H1 (cell line): ENCODE measurements at regions not wholly inside any gene's neighbourhood (a gene's known extent, or its start where the extent isn't known, plus 50 kb on each side); places are given as distances from the start of the nearest gene placed in this dataset.

Source experiments
- CTCF ChIA-PET: fragments of 300-600 bp; sonication (Branson Sonifier 250); formaldehyde crosslinking; loops from one replicate; lab custom pipeline; 2021; ENCODE audit not compliant: partially characterized antibody; lab: Charles Lee
- POLR2A ChIA-PET: fragments of 300-600 bp; sonication (Branson Sonifier 250); formaldehyde crosslinking; loops from one replicate; lab custom pipeline; 2021; ENCODE audit warnings: inconsistent platforms; ENCODE audit not compliant: partially characterized antibody; lab: Charles Lee
- DNase-seq, 2 experiments: peaks; one replicate each; pipeline versions ENCODE4 v3.0.0 to v3.0.0-alpha.2; 2010 to 2022; ENCODE audit warnings: low spot score in 2 of 2, low read depth in 1 of 2, mixed read lengths in 1 of 2
- FAIRE-seq: peaks from 2 replicates; lab custom pipeline; 2011; peaks lifted over from hg19 to GRCh38; lab: Jason Lieb, UNC
- H2AFZ ChIP-seq: 2 replicates; pipeline ENCODE4 v1.8.1; 2012; ENCODE audit warnings: low read length, inconsistent platforms
- H2AK5ac ChIP-seq: 2 replicates; pipeline ENCODE4 v1.6.1; 2013; ENCODE audit warnings: low read depth, low read length
- H2BK120ac ChIP-seq: replicated peaks from 2 replicates; pipeline ENCODE3; 2013; ENCODE audit warnings: low read depth, low read length, inconsistent platforms
- H2BK12ac ChIP-seq: 2 replicates; pipeline ENCODE4 v1.6.1; 2013; ENCODE audit warnings: low read depth, low read length
- H2BK15ac ChIP-seq: 2 replicates; pipeline ENCODE4 v1.6.1; 2013; ENCODE audit warnings: low read length
- H2BK20ac ChIP-seq: 2 replicates; pipeline ENCODE4 v1.6.1; 2013; ENCODE audit warnings: low read length
- H2BK5ac ChIP-seq: 2 replicates; pipeline ENCODE4 v1.6.1; 2013; ENCODE audit warnings: low read depth, low read length
- H3K14ac ChIP-seq: 2 replicates; pipeline ENCODE4 v1.6.1; 2013; ENCODE audit warnings: inconsistent platforms; ENCODE audit not compliant: insufficient read length
- H3K18ac ChIP-seq: 2 replicates; pipeline ENCODE4 v1.6.1; 2013; ENCODE audit warnings: low read length; ENCODE audit errors: extremely low read depth
- H3K23ac ChIP-seq: 2 replicates; pipeline ENCODE4 v1.6.1; 2013; ENCODE audit warnings: inconsistent platforms; ENCODE audit not compliant: insufficient read length
- H3K23me2 ChIP-seq: 2 replicates; pipeline ENCODE4 v1.6.1; 2013; ENCODE audit warnings: low read depth, low read length
- H3K27ac ChIP-seq: 2 replicates; pipeline ENCODE4 v1.6.1; 2011; ENCODE audit warnings: low read depth, low read length, inconsistent platforms
- H3K27me3 ChIP-seq, 4 experiments: replicated peaks in 1 of 4; 1 replicate in 1 of 4; 2 replicates in 3 of 4; pipeline versions ENCODE4 v1.6.1 to v1.8.1; 2011 to 2013; ENCODE audit warnings: low read length in 3 of 4, mild to moderate bottlenecking in 3 of 4, inconsistent platforms in 2 of 4, mixed read lengths in 2 of 4, moderate library complexity in 1 of 4; ENCODE audit not compliant: control insufficient read depth in 3 of 4, insufficient read depth in 3 of 4; ENCODE audit errors: extremely low read depth in 1 of 4
- H3K36me3 ChIP-seq, 4 experiments: 2 replicates each; pipeline versions ENCODE4 v1.6.1 to v1.8.1; 2011 to 2013; ENCODE audit warnings: mild to moderate bottlenecking in 4 of 4, low read length in 3 of 4, moderate library complexity in 2 of 4, control low read depth in 1 of 4, inconsistent platforms in 1 of 4; ENCODE audit not compliant: insufficient read depth in 4 of 4, control insufficient read depth in 2 of 4
- H3K4ac ChIP-seq: replicated peaks from 2 replicates; pipeline ENCODE3; 2013; ENCODE audit warnings: low read length, low read depth, mixed read lengths, inconsistent platforms; ENCODE audit not compliant: insufficient read length
- H3K4me1 ChIP-seq, 4 experiments: replicated peaks in 1 of 4; 1 replicate in 1 of 4; 2 replicates in 3 of 4; pipeline versions ENCODE4 v1.6.1 to v1.8.1; 2011 to 2013; ENCODE audit warnings: low read length in 3 of 4, inconsistent platforms in 2 of 4, mixed read lengths in 1 of 4; ENCODE audit not compliant: insufficient read depth in 4 of 4, control insufficient read depth in 3 of 4
- H3K4me2 ChIP-seq, 2 experiments: 2 replicates each; pipeline versions ENCODE4 v1.6.1 to v1.8.1; 2011 to 2013; ENCODE audit warnings: low read depth in 2 of 2, low read length in 2 of 2, control low read depth in 1 of 2, inconsistent platforms in 1 of 2, mild to moderate bottlenecking in 1 of 2; ENCODE audit not compliant: insufficient read depth in 1 of 2
- H3K4me3 ChIP-seq, 4 experiments: fragments of 200-600, 300-600 bp in 1 of 4; sonication (generic), shearing (Covaris generic), sonication (Bioruptor Twin) in 1 of 4; 2 replicates each; pipeline versions ENCODE4 v1.5.1 to v1.8.1; 2011 to 2016; ENCODE audit warnings: low read length in 4 of 4, low read depth in 3 of 4, control low read depth in 2 of 4, inconsistent platforms in 2 of 4, mild to moderate bottlenecking in 2 of 4, mixed read lengths in 1 of 4, moderate library complexity in 1 of 4; ENCODE audit not compliant: insufficient read depth in 2 of 4; ENCODE audit errors: extremely low read depth in 1 of 4
- H3K56ac ChIP-seq: replicated peaks from 2 replicates; pipeline ENCODE3; 2013; ENCODE audit warnings: low read depth, mild to moderate bottlenecking, mixed read lengths, low read length, inconsistent platforms; ENCODE audit not compliant: insufficient read length
- H3K79me1 ChIP-seq: 2 replicates; pipeline ENCODE4 v1.6.1; 2013; ENCODE audit warnings: low read depth, low read length, control low read depth
- H3K79me2 ChIP-seq, 2 experiments: 2 replicates each; pipeline versions ENCODE4 v1.6.1 to v1.8.1; 2012 to 2013; ENCODE audit warnings: low read length in 2 of 2, mild to moderate bottlenecking in 2 of 2, inconsistent platforms in 1 of 2; ENCODE audit not compliant: insufficient read depth in 2 of 2, control insufficient read depth in 1 of 2
- H3K9ac ChIP-seq, 4 experiments: replicated peaks in 1 of 4; 1 replicate in 1 of 4; 2 replicates in 3 of 4; pipeline versions ENCODE4 v1.6.1 to v1.8.1; 2011 to 2013; ENCODE audit warnings: low read depth in 3 of 4, low read length in 3 of 4, control low read depth in 2 of 4, mild to moderate bottlenecking in 2 of 4, moderate library complexity in 2 of 4, inconsistent platforms in 1 of 4; ENCODE audit errors: extremely low read depth in 1 of 4
- H3K9me3 ChIP-seq, 2 experiments: 2 replicates each; pipeline versions ENCODE4 v1.6.1 to v1.8.1; 2012 to 2013; ENCODE audit warnings: mild to moderate bottlenecking in 2 of 2, moderate library complexity in 2 of 2, control low read depth in 1 of 2, inconsistent platforms in 1 of 2, low read depth in 1 of 2, low read length in 1 of 2, mixed read lengths in 1 of 2; ENCODE audit not compliant: insufficient read depth in 2 of 2
- H4K20me1 ChIP-seq, 2 experiments: replicated peaks in 1 of 2; 2 replicates each; pipeline versions ENCODE3 to v1.8.1; 2011 to 2013; ENCODE audit warnings: inconsistent platforms in 2 of 2, low read length in 2 of 2, mild to moderate bottlenecking in 1 of 2; ENCODE audit not compliant: insufficient read depth in 2 of 2, control insufficient read depth in 1 of 2
- H4K5ac ChIP-seq: 2 replicates; pipeline ENCODE4 v1.6.1; 2013; ENCODE audit warnings: low read length, low read depth, mixed read lengths, inconsistent platforms; ENCODE audit not compliant: insufficient read length
- H4K8ac ChIP-seq: 2 replicates; pipeline ENCODE4 v1.8.0; 2013; ENCODE audit warnings: mild to moderate bottlenecking, moderate library complexity, low read length, inconsistent platforms; ENCODE audit not compliant: insufficient read depth; ENCODE audit errors: extremely low read depth
- H4K91ac ChIP-seq: replicated peaks from 2 replicates; pipeline ENCODE3; 2013; ENCODE audit warnings: low read length, mixed read lengths, inconsistent platforms; ENCODE audit not compliant: insufficient read length
- BACH1 ChIP-seq: IDR thresholded peaks from 2 replicates; pipeline ENCODE4 v1.6.1; 2012; ENCODE audit warnings: low read length, improper control_type of control experiment
- CBX8 ChIP-seq: fragments of 300-800, 300-1000 bp; sonication (generic); IDR thresholded peaks from 2 replicates; pipeline ENCODE4 v1.7.1; 2016; ENCODE audit warnings: low read depth, low read length, borderline replicate concordance
- FOSL1 ChIP-seq: IDR thresholded peaks from 2 replicates; pipeline ENCODE4 v1.6.1; 2011; ENCODE audit warnings: mild to moderate bottlenecking, low read depth, low read length, moderate library complexity; ENCODE audit not compliant: insufficient read depth
- SRF ChIP-seq: IDR thresholded peaks from 2 replicates; pipeline ENCODE4 v1.6.1; 2011; ENCODE audit warnings: mild to moderate bottlenecking, low read depth, low read length, moderate library complexity
- ZNF274 ChIP-seq: IDR thresholded peaks from 2 replicates; pipeline ENCODE4 v1.7.0; 2012; ENCODE audit warnings: low read length, borderline replicate concordance; ENCODE audit errors: extremely low read depth
- WGBS, 2 experiments: shearing (Covaris generic) in 1 of 2; methylation state at CpG; one replicate each; pipeline versions ENCODE4 v1.1.6 to v1.1.7; 2013 to 2015; ENCODE audit warnings: low lambda C conversion rate in 2 of 2, mixed read lengths in 2 of 2, inconsistent platforms in 1 of 2, low coverage in 1 of 2, missing lambda C conversion rate in 1 of 2; ENCODE audit not compliant: insufficient replicate concordance in 2 of 2, insufficient coverage in 1 of 2, insufficient read length in 1 of 2; ENCODE audit errors: extremely low coverage in 1 of 2, missing lambda C conversion rate in 1 of 2; 5-methylcytosine and 5-hydroxymethylcytosine counted together

GRCh38 chr3:127115691-127116351 lies 77.1 kb upstream of the PRR23E start:
- whole genome bisulfite sequencing, 2 experiments: 87% methylated on average over 3 of the region's 3 CpGs; no CpG with 5 or more reads in 1 of the 2 experiments
- no peaks in the 10 kb centered on the region for H3K36me3 ChIP-seq
- FAIRE-seq: no peak
- TF ChIP-seq ZNF274: no peak
- TF ChIP-seq CBX8: no peak
- TF ChIP-seq BACH1: no peak
- no peak for TF ChIP-seq FOSL1
- no peak for TF ChIP-seq SRF

More at GRCh38 chr3:127115691-127116351, 77.1 kb upstream of the PRR23E start:
- Histone ChIP-seq H3K56ac (no peak overlapping the region), H3K4me1 (peaks cover 0 to 10% (median 7%) of the 10 kb centered on the region in 4 experiments; a peak in 3 of 7 replicates), H3K4me2 (no peak overlapping the region), H4K91ac (no peak overlapping the region), H4K20me1 (no peaks in the 10 kb centered on the region), H3K4me3 (no peak overlapping the region), H3K27ac (no peak overlapping the region), H3K23me2 (no peaks in the 10 kb centered on the region), H2AK5ac (no peak overlapping the region), H3K79me1 (no peaks in the 10 kb centered on the region), H2BK15ac (no peak overlapping the region), H3K18ac (no peak overlapping the region; the same call in 1 of the 2 replicates), H2BK20ac (no peak overlapping the region), H3K4ac (peak overlapping the region; percentile 27), H3K23ac (no peak overlapping the region), H3K27me3 (no peaks in the 10 kb centered on the region; a peak in 1 of 7 replicates), H3K9me3 (peaks cover 11 to 16% of the 10 kb centered on the region in 2 experiments), H4K8ac (no peak overlapping the region), H3K79me2 (no peaks in the 10 kb centered on the region), H2AFZ (no peak overlapping the region), H3K9ac (no peak overlapping the region), H2BK5ac (no peak overlapping the region), H4K5ac (no peak overlapping the region), H3K14ac (no peak overlapping the region), H2BK120ac (peak overlapping the region; percentile 23), H2BK12ac (no peak overlapping the region)
- POLR2A ChIA-PET: no interaction called here
- no peak for DNase-seq
- CTCF ChIA-PET: interaction anchor here (1.6 to 1.7 kb wide), 2 partner anchors 10 to 17 kb away, joined by 3 read pairs; no protein-coding TSS in a partner anchor
